Heart left ventricle (tissue), 13 donors: ENCODE measurements at regions not wholly inside any gene's neighbourhood (a gene's known extent, or its start where the extent isn't known, plus 50 kb on each side); places are given as distances from the start of the nearest gene placed in this dataset.

Source experiments
- POLR2A ChIP-seq, 2 donors: fragments of 450-650 bp; IDR thresholded peaks; one replicate each; pipeline ENCODE4 v1.6.1; 2017; ENCODE audit warnings: antibody characterized with exemption in 2 of 2, mild to moderate bottlenecking in 2 of 2, moderate library complexity in 2 of 2
- TF ChIP-seq, protein P1 (sequence below), 12 donors: fragments of 200-600 bp; sonication (generic) in 4 of 12; IDR thresholded peaks; one replicate each; pipeline versions ENCODE4 v1.5.0 to v1.8.0; 2018 to 2022; ENCODE audit warnings: antibody characterized with exemption in 12 of 12, mild to moderate bottlenecking in 5 of 12
- donor health status: ischemic (EF 13 %, LVEDD 7.1; RV severe dilation, severe dysfunction).
- donor health status: DM: no; HTN: yes; CAD: no.
- donor health status: DM: no; HTN: no; CAD: no.
- donor health status: ischemic (EF 25% LVEDD 6.9; RV normal size, moderate dysfunction).
- donor health status: ischemic (EF 25% LVEDD 5.7; RV mildly dilated, moderate dysfunction).
- donor health status: ischemic (EF 35%, LVEDD 5.7; RV mildly dilated, moderate dysfunction).
- donor health status: nonischemic (EF 11% LVEDD 7.7; RV severe dilation, severe dysfunction).
- donor health status: DM: yes; HTN: yes; CAD: no.
- donor health status: PGD.
- donor health status: ischemic (EF 29% LVEDD 5.4; RV normal size, mild dysfunction).
- donor health status: nonischemic (EF 23%, LVEDD 6.1; RV moderate dilation, normal function).

DNA sequence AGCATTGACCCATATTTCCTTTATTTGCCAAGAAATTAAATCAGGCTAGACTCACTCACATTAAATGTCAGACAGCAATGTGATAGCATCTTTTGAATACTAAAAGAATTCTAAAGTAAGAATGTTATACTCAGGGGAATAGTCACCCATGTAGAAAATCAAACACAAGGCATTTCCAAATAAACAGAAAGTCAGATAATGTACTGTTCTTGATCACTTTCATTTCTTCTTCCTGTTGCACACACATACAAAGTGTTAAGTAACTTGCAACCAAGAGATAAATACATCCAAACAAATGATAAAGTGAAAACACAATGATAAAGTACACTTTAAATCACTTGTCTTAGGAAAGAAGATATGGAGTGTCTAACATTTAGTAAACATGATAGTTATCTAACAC is 1366.6 kb upstream of the MIR17HG start:
- TF ChIP-seq, protein P1, sequence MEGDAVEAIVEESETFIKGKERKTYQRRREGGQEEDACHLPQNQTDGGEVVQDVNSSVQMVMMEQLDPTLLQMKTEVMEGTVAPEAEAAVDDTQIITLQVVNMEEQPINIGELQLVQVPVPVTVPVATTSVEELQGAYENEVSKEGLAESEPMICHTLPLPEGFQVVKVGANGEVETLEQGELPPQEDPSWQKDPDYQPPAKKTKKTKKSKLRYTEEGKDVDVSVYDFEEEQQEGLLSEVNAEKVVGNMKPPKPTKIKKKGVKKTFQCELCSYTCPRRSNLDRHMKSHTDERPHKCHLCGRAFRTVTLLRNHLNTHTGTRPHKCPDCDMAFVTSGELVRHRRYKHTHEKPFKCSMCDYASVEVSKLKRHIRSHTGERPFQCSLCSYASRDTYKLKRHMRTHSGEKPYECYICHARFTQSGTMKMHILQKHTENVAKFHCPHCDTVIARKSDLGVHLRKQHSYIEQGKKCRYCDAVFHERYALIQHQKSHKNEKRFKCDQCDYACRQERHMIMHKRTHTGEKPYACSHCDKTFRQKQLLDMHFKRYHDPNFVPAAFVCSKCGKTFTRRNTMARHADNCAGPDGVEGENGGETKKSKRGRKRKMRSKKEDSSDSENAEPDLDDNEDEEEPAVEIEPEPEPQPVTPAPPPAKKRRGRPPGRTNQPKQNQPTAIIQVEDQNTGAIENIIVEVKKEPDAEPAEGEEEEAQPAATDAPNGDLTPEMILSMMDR (IDR thresholded peaks at IDR 0.05) = no peak
- no peak for TF ChIP-seq POLR2A (IDR thresholded peaks at IDR 0.05)
